ENCODE measurements at regions not wholly inside any gene's neighbourhood (a gene's known extent, or its start where the extent isn't known, plus 50 kb on each side); places are given as distances from the start of the nearest gene placed in this dataset.

GRCh38 chr10:84571146-84571545 is 242.8 kb downstream of the CCSER2 start:
- no peak overlapping the region for H3K4me3 ChIP-seq (ENCODE audit: low read length)
- H3K9me3 ChIP-seq (ENCODE audit: low read length): no peaks in the 10 kb centered on the region
- no peaks in the 10 kb centered on the region for H3K36me3 ChIP-seq (ENCODE audit: insufficient read depth, low read length)
- H2AFZ ChIP-seq (ENCODE audit: low read depth, low read length): no peak overlapping the region
- no peaks in the 10 kb centered on the region for H3K4me1 ChIP-seq (ENCODE audit: insufficient read depth, low read length)
- H3K27me3 ChIP-seq (ENCODE audit: insufficient read depth, low read length): no peaks in the 10 kb centered on the region

- Histone ChIP-seq H3K36me3 (ENCODE audit: insufficient read depth, low read length) (no peaks in the 10 kb centered on the region), H3K4me1 (ENCODE audit: insufficient read depth, low read length) (no peaks in the 10 kb centered on the region), H3K4me3 (ENCODE audit: low read length) (no peak overlapping the region), H3K27me3 (ENCODE audit: insufficient read depth, low read length) (no peaks in the 10 kb centered on the region), H2AFZ (ENCODE audit: low read depth, low read length) (no peak overlapping the region), H3K9me3 (ENCODE audit: low read length) (no peaks in the 10 kb centered on the region)
These were observed 245.7 kb downstream of the CCSER2 start for GRCh38 chr10:84574102-84574501.

- Histone ChIP-seq H2AFZ (ENCODE audit: low read depth, low read length) (no peak overlapping the region), H3K4me1 (ENCODE audit: insufficient read depth, low read length) (no peaks in the 10 kb centered on the region), H3K9me3 (ENCODE audit: low read length) (no peaks in the 10 kb centered on the region), H3K36me3 (ENCODE audit: insufficient read depth, low read length) (no peaks in the 10 kb centered on the region), H3K4me3 (ENCODE audit: low read length) (no peak overlapping the region), H3K27me3 (ENCODE audit: insufficient read depth, low read length) (no peaks in the 10 kb centered on the region)
These were observed 253.6 kb downstream of the CCSER2 start for GRCh38 chr10:84581976-84582375.

DNA sequence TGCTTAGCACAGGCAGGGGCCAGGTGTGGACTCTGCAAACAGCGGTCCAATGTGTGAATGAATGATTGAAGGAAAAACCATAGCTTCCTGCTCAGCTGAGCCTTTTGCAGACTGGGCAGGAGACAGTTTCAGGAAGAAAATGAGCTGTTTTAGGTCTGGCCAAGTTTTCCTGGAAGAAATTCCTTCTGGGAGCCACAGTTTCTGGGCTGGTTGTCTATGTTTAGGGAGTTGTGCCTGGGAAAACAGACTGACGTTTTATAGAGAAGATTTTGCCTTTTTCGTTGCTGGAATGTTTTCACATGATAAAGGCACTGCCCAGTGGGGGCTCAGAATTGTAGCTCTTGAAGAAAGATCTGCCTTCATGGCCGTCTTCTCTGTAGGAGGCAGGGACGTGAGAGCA is 255.1 kb downstream of the CCSER2 start:
- Histone ChIP-seq H2AFZ (ENCODE audit: low read depth, low read length) (no peak overlapping the region), H3K36me3 (ENCODE audit: insufficient read depth, low read length) (no peaks in the 10 kb centered on the region), H3K4me1 (ENCODE audit: insufficient read depth, low read length) (no peaks in the 10 kb centered on the region), H3K27me3 (ENCODE audit: insufficient read depth, low read length) (no peaks in the 10 kb centered on the region), H3K9me3 (ENCODE audit: low read length) (no peaks in the 10 kb centered on the region), H3K4me3 (ENCODE audit: low read length) (no peak overlapping the region)

GRCh38 chr10:84587789-84588188 is 259.4 kb downstream of the CCSER2 start:
- Histone ChIP-seq H2AFZ (ENCODE audit: low read depth, low read length) (no peak overlapping the region), H3K4me1 (ENCODE audit: insufficient read depth, low read length) (no peaks in the 10 kb centered on the region), H3K4me3 (ENCODE audit: low read length) (no peak overlapping the region), H3K36me3 (ENCODE audit: insufficient read depth, low read length) (no peaks in the 10 kb centered on the region), H3K27me3 (ENCODE audit: insufficient read depth, low read length) (no peaks in the 10 kb centered on the region), H3K9me3 (ENCODE audit: low read length) (no peaks in the 10 kb centered on the region)

DNA sequence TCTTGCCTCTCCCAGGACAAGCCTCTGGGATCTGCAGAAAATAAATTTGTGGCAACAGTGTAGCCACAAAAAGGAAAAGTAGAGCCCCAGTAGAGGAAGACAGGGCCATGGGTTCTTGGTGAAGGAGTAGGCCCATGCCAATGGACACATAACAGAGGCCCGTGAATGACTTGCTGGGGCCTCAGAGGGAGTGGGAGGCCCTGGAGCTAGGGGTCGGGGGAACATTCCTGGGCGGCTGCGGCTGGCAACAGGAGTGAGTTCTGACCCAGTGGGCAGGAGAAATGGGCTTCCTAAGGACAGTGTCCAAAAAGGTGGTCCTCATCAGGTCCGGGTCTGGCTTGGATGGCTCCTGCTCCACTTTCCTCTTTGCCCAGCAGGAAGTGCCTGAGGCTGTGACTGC is 260.0 kb downstream of the CCSER2 start:
- Histone ChIP-seq H3K4me1 (ENCODE audit: insufficient read depth, low read length) (no peaks in the 10 kb centered on the region), H3K27me3 (ENCODE audit: insufficient read depth, low read length) (no peaks in the 10 kb centered on the region), H3K4me3 (ENCODE audit: low read length) (no peak overlapping the region), H3K36me3 (ENCODE audit: insufficient read depth, low read length) (no peaks in the 10 kb centered on the region), H3K9me3 (ENCODE audit: low read length) (no peaks in the 10 kb centered on the region), H2AFZ (ENCODE audit: low read depth, low read length) (no peak overlapping the region)

DNA sequence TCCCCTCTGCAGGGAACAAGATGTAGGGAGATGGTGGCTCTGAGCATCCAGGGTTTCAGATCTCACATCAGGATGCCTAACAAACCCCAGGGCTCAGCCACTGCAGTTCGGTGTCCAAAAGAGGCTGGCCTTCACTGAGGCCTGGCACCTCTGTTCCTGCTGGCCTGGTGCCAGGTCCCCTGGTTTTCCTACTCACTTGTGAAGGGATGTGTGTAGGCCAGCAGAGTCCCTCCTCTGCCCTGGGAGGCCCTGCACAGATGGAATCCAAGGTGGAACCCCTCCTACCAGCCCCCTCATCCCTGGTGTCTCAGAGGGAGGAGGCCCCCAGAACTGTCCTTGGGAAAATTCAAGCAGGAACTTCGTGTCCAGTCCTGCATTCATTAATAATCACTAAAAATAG is 260.6 kb downstream of the CCSER2 start:
- Histone ChIP-seq H3K4me1 (ENCODE audit: insufficient read depth, low read length) (no peaks in the 10 kb centered on the region), H3K36me3 (ENCODE audit: insufficient read depth, low read length) (no peaks in the 10 kb centered on the region), H3K27me3 (ENCODE audit: insufficient read depth, low read length) (no peaks in the 10 kb centered on the region)

GRCh38 chr10:84589526-84590205 is 261.3 kb downstream of the CCSER2 start:
- Histone ChIP-seq H3K27me3 (ENCODE audit: insufficient read depth, low read length) (no peaks in the 10 kb centered on the region), H3K4me3 (ENCODE audit: low read length) (no peak overlapping the region), H3K9me3 (ENCODE audit: low read length) (no peaks in the 10 kb centered on the region), H3K4me1 (ENCODE audit: insufficient read depth, low read length) (no peaks in the 10 kb centered on the region), H3K36me3 (ENCODE audit: insufficient read depth, low read length) (no peaks in the 10 kb centered on the region), H2AFZ (ENCODE audit: low read depth, low read length) (no peak overlapping the region)

More for the DNA sequence above, 260.6 kb downstream of the CCSER2 start:
- H2AFZ ChIP-seq (ENCODE audit: low read depth, low read length): no peak overlapping the region
- no peak overlapping the region for H3K4me3 ChIP-seq (ENCODE audit: low read length)
- H3K9me3 ChIP-seq (ENCODE audit: low read length): no peaks in the 10 kb centered on the region

GRCh38 chr10:84590327-84591193 is 262.2 kb downstream of the CCSER2 start:
- no peaks in the 10 kb centered on the region for H3K4me1 ChIP-seq (ENCODE audit: insufficient read depth, low read length)
- H3K27me3 ChIP-seq (ENCODE audit: insufficient read depth, low read length): no peaks in the 10 kb centered on the region
- H2AFZ ChIP-seq (ENCODE audit: low read depth, low read length): no peak overlapping the region
- H3K4me3 ChIP-seq (ENCODE audit: low read length): no peak overlapping the region
- no peaks in the 10 kb centered on the region for H3K36me3 ChIP-seq (ENCODE audit: insufficient read depth, low read length)
- H3K9me3 ChIP-seq (ENCODE audit: low read length): no peaks in the 10 kb centered on the region

- no peak overlapping the region for H2AFZ ChIP-seq (ENCODE audit: low read depth, low read length)
- no peaks in the 10 kb centered on the region for H3K9me3 ChIP-seq (ENCODE audit: low read length)
- no peaks in the 10 kb centered on the region for H3K27me3 ChIP-seq (ENCODE audit: insufficient read depth, low read length)
- no peaks in the 10 kb centered on the region for H3K36me3 ChIP-seq (ENCODE audit: insufficient read depth, low read length)
- H3K4me3 ChIP-seq (ENCODE audit: low read length): no peak overlapping the region
- H3K4me1 ChIP-seq (ENCODE audit: insufficient read depth, low read length): no peaks in the 10 kb centered on the region
These were observed 265.1 kb downstream of the CCSER2 start for GRCh38 chr10:84593506-84593905.

DNA sequence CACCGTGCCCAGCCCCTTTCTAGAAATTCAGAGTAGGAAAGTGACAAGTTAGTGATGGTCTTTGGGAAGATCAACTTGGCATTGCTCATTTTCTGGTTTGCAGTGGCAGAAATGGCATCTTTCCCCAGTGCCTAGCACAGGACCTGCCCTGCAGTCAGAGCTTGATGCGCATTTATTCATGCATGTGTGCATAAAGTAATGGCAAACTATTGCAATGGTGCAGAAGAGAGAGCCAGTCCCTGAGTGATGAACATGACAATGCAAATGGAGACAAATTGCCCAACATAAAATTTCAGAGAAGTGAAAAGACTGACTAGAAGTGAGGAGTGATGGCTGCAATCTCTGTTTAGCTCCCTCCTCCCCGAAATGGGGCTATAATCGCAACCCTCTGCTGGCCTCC is 268.2 kb downstream of the CCSER2 start:
- H3K27me3 ChIP-seq (ENCODE audit: insufficient read depth, low read length): no peaks in the 10 kb centered on the region
- H3K36me3 ChIP-seq (ENCODE audit: insufficient read depth, low read length): no peaks in the 10 kb centered on the region
- H3K4me1 ChIP-seq (ENCODE audit: insufficient read depth, low read length): no peaks in the 10 kb centered on the region
- no peak overlapping the region for H2AFZ ChIP-seq (ENCODE audit: low read depth, low read length)
- H3K4me3 ChIP-seq (ENCODE audit: low read length): no peak overlapping the region
- no peaks in the 10 kb centered on the region for H3K9me3 ChIP-seq (ENCODE audit: low read length)

- H3K4me3 ChIP-seq (ENCODE audit: low read length): no peak overlapping the region
- H3K27me3 ChIP-seq (ENCODE audit: insufficient read depth, low read length): peaks cover 16% of the 10 kb centered on the region
- H3K36me3 ChIP-seq (ENCODE audit: insufficient read depth, low read length): no peaks in the 10 kb centered on the region
- H2AFZ ChIP-seq (ENCODE audit: low read depth, low read length): no peak overlapping the region
- H3K9me3 ChIP-seq (ENCODE audit: low read length): no peaks in the 10 kb centered on the region
- no peaks in the 10 kb centered on the region for H3K4me1 ChIP-seq (ENCODE audit: insufficient read depth, low read length)
These were observed 270.9 kb downstream of the CCSER2 start for GRCh38 chr10:84599254-84599653.

DNA sequence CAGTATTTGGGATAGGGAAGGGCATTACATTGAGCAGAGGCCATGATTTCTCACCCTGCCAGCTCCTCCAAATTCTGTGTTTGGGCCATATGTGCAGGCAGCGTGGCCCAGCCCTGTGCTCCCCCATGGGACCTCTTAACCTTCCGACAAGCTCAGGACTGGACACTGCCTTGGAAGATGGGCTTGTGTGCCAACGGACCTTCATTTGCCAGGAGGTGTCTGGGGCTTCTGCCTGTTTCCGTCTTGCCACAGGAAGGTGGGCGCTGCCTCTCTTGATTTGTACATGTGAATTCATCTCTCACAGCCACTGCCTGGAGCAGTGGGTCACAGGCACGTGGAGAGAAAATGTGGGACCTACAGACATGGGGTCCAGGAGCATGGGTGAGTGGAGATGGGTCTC is 272.6 kb downstream of the CCSER2 start:
- no peak overlapping the region for H2AFZ ChIP-seq (ENCODE audit: low read depth, low read length)
- no peaks in the 10 kb centered on the region for H3K9me3 ChIP-seq (ENCODE audit: low read length)
- H3K4me3 ChIP-seq (ENCODE audit: low read length): no peak overlapping the region
- peaks cover 16% of the 10 kb centered on the region for H3K27me3 ChIP-seq (ENCODE audit: insufficient read depth, low read length)
- no peaks in the 10 kb centered on the region for H3K4me1 ChIP-seq (ENCODE audit: insufficient read depth, low read length)
- no peaks in the 10 kb centered on the region for H3K36me3 ChIP-seq (ENCODE audit: insufficient read depth, low read length)
